Neural progenitor cell (in vitro differentiated cells): ENCODE measurements at regions not wholly inside any gene's neighbourhood (a gene's known extent, or its start where the extent isn't known, plus 50 kb on each side); places are given as distances from the start of the nearest gene placed in this dataset.

Source experiments
- DNase-seq: peaks from one replicate; pipeline ENCODE4 v3.0.0-alpha.2; 2016; ENCODE audit warnings: low spot score
- H2AFZ ChIP-seq: fragments of 200-600 bp; sonication (generic); replicated peaks from 2 replicates; pipeline ENCODE4 v1.6.1; 2016; ENCODE audit warnings: antibody characterized with exemption
- H3F3A ChIP-seq: fragments of 200-600 bp; sonication (generic); 2 replicates; pipeline ENCODE4 v1.6.1; 2016; ENCODE audit warnings: antibody characterized with exemption, low read depth
- H3K27ac ChIP-seq: fragments of 200-600 bp; sonication (generic); 2 replicates; pipeline ENCODE4 v1.5.1; 2016; ENCODE audit warnings: mild to moderate bottlenecking
- H3K27me3 ChIP-seq: fragments of 200-600 bp; sonication (generic); 2 replicates; pipeline ENCODE4 v1.6.1; 2016; ENCODE audit warnings: mild to moderate bottlenecking, moderate library complexity
- H3K36me3 ChIP-seq: fragments of 200-600 bp; sonication (generic); 2 replicates; pipeline ENCODE4 v1.5.1; 2016
- H3K4me1 ChIP-seq: fragments of 200-600 bp; sonication (generic); 2 replicates; pipeline ENCODE4 v1.6.1; 2016; ENCODE audit warnings: mixed run types
- H3K4me2 ChIP-seq: fragments of 200-600 bp; sonication (generic); 2 replicates; pipeline ENCODE4 v1.6.1; 2016
- H3K4me3 ChIP-seq: fragments of 200-600 bp; sonication (generic); 2 replicates; pipeline ENCODE4 v1.5.1; 2016
- H3K79me2 ChIP-seq: fragments of 200-600 bp; sonication (generic); 2 replicates; pipeline ENCODE4 v1.6.1; 2016; ENCODE audit warnings: low read depth
- H3K9ac ChIP-seq: fragments of 200-600 bp; sonication (generic); 2 replicates; pipeline ENCODE4 v1.6.1; 2016
- H3K9me3 ChIP-seq: fragments of 200-600 bp; sonication (generic); 2 replicates; pipeline ENCODE4 v1.5.1; 2016; ENCODE audit warnings: low read depth
- H4K20me1 ChIP-seq: fragments of 200-600 bp; sonication (generic); 2 replicates; pipeline ENCODE4 v1.6.1; 2016; ENCODE audit warnings: low read depth
- H3K27ac Mint-ChIP-seq: 3 replicates; pipeline ENCODE4 v1.8.0; 2021; ENCODE audit warnings: mixed read lengths
- H3K27me3 Mint-ChIP-seq: 2 replicates; pipeline ENCODE4 v1.8.0; 2022; ENCODE audit warnings: low read depth, mild to moderate bottlenecking, inconsistent platforms, moderate library complexity, mixed read lengths; ENCODE audit not compliant: insufficient read depth
- H3K36me3 Mint-ChIP-seq: 3 replicates; pipeline ENCODE4 v1.8.0; 2021; ENCODE audit warnings: mixed read lengths
- H3K4me1 Mint-ChIP-seq: 3 replicates; pipeline ENCODE4 v1.8.0; 2021; ENCODE audit warnings: mixed read lengths
- H3K4me3 Mint-ChIP-seq: 3 replicates; pipeline ENCODE4 v1.8.0; 2021; ENCODE audit warnings: mild to moderate bottlenecking, moderate library complexity, mixed read lengths
- H3K9me3 Mint-ChIP-seq: 3 replicates; pipeline ENCODE4 v1.8.0; 2020; ENCODE audit warnings: mixed read lengths
- CTCF ChIP-seq: fragments of 200-600 bp; sonication (generic); IDR thresholded peaks from 2 replicates; pipeline ENCODE4 v1.5.1; 2017; ENCODE audit warnings: antibody characterized with exemption, mild to moderate bottlenecking
- EZH2 ChIP-seq: fragments of 200-600 bp; sonication (generic); IDR thresholded peaks from 2 replicates; pipeline ENCODE4 v1.6.1; 2017; ENCODE audit warnings: antibody characterized with exemption, mild to moderate bottlenecking, moderate library complexity
- EZH2phosphoT487 ChIP-seq: fragments of 200-600 bp; sonication (generic); IDR thresholded peaks from 2 replicates; pipeline ENCODE4 v1.6.1; 2017; ENCODE audit warnings: antibody characterized with exemption

GRCh38 chr4:69044247-69044646, 52.0 kb upstream of the UGT2B7 start:
- no peaks in the 10 kb centered on the region for H3K36me3 ChIP-seq
- no peak overlapping the region for H3K4me2 ChIP-seq
- H3K4me3 Mint-ChIP-seq, result no peak overlapping the region
- H3K9ac ChIP-seq, result no peak overlapping the region
- no peak overlapping the region for H3K27ac Mint-ChIP-seq
- no peaks in the 10 kb centered on the region for H3K9me3 Mint-ChIP-seq
- H3K27me3 Mint-ChIP-seq, result peaks cover 2% of the 10 kb centered on the region
- DNase-seq, result no peak
- no peak overlapping the region for H3K27ac ChIP-seq
- H3K36me3 Mint-ChIP-seq, result no peaks in the 10 kb centered on the region
- H3K9me3 ChIP-seq, result no peaks in the 10 kb centered on the region
- no peaks in the 10 kb centered on the region for H4K20me1 ChIP-seq
- H3K4me3 ChIP-seq, result no peak overlapping the region
- peaks cover under 1% of the 10 kb centered on the region for H3K4me1 Mint-ChIP-seq
- no peak overlapping the region for H2AFZ ChIP-seq
- no peaks in the 10 kb centered on the region for H3K27me3 ChIP-seq
- H3F3A ChIP-seq, result no peaks in the 10 kb centered on the region
- TF ChIP-seq EZH2phosphoT487, result no peak
- no peak for TF ChIP-seq EZH2
- TF ChIP-seq CTCF, result no peak
- no peaks in the 10 kb centered on the region for H3K79me2 ChIP-seq
- H3K4me1 ChIP-seq, result no peaks in the 10 kb centered on the region
